ENCODE measurements at regions not wholly inside any gene's neighbourhood (a gene's known extent, or its start where the extent isn't known, plus 50 kb on each side); places are given as distances from the start of the nearest gene placed in this dataset.

- no peak for DNase-seq
Observed at GRCh38 chr9:32331240-32331639, 53.2 kb upstream of the ACO1 start.

GRCh38 chr9:32334112-32334511 is 50.3 kb upstream of the ACO1 start:
- DNase-seq: no peak
